Skeletal muscle satellite cell (primary cell): ENCODE measurements at regions not wholly inside any gene's neighbourhood (a gene's known extent, or its start where the extent isn't known, plus 50 kb on each side); places are given as distances from the start of the nearest gene placed in this dataset.
"Not testable (repeated sequence)": the region's sequence is repeated elsewhere in the genome, so short reads cannot be mapped to it uniquely, and the experiment has no call there.

Experiments used
- H3K27me3 ChIP-seq: 2 replicates; pipeline ENCODE4 v1.7.0; 2013; ENCODE audit warnings: low read length; ENCODE audit not compliant: control insufficient read depth, insufficient read depth
- H3K36me3 ChIP-seq: 2 replicates; pipeline ENCODE4 v1.7.0; 2013; ENCODE audit warnings: mild to moderate bottlenecking, control low read depth, low read length; ENCODE audit not compliant: insufficient read depth
- H3K4me1 ChIP-seq: 2 replicates; pipeline ENCODE4 v1.7.0; 2013; ENCODE audit warnings: low read length; ENCODE audit not compliant: control insufficient read depth, insufficient read depth
- H3K4me2 ChIP-seq: 2 replicates; pipeline ENCODE4 v1.7.0; 2013; ENCODE audit warnings: mild to moderate bottlenecking, low read length
- H3K4me3 ChIP-seq: 2 replicates; pipeline ENCODE4 v1.7.0; 2013; ENCODE audit warnings: low read length
- H3K9ac ChIP-seq: 2 replicates; pipeline ENCODE4 v1.7.0; 2013; ENCODE audit warnings: mild to moderate bottlenecking, low read depth, low read length, moderate library complexity
- H3K9me3 ChIP-seq: replicated peaks from 2 replicates; pipeline ENCODE4 v1.7.0; 2013; ENCODE audit warnings: mild to moderate bottlenecking, control low read depth, low read length

- H3K9me3 ChIP-seq = peaks cover 6% of the 10 kb centered on the region
- H3K4me3 ChIP-seq = no peak overlapping the region
- H3K36me3 ChIP-seq = no peaks in the 10 kb centered on the region
- H3K9ac ChIP-seq = no peak overlapping the region
- no peaks in the 10 kb centered on the region for H3K4me1 ChIP-seq
- no peak overlapping the region for H3K4me2 ChIP-seq
- no peaks in the 10 kb centered on the region for H3K27me3 ChIP-seq
Measured at GRCh38 chr3:6367171-6367570, 493.7 kb upstream of the GRM7 start.

GRCh38 chr3:6392123-6392522, 468.8 kb upstream of the GRM7 start:
- Histone ChIP-seq H3K27me3 (no peaks in the 10 kb centered on the region), H3K36me3 (no peaks in the 10 kb centered on the region), H3K9ac (no peak overlapping the region), H3K9me3 (peaks cover 10% of the 10 kb centered on the region), H3K4me2 (no peak overlapping the region), H3K4me3 (no peak overlapping the region), H3K4me1 (no peaks in the 10 kb centered on the region)

GRCh38 chr3:6394944-6395343, 466.0 kb upstream of the GRM7 start:
- Histone ChIP-seq H3K9me3 (peaks cover 10% of the 10 kb centered on the region), H3K4me1 (no peaks in the 10 kb centered on the region), H3K9ac (no peak overlapping the region), H3K36me3 (no peaks in the 10 kb centered on the region), H3K4me3 (no peak overlapping the region), H3K27me3 (no peaks in the 10 kb centered on the region), H3K4me2 (no peak overlapping the region)

GRCh38 chr3:6396631-6397030, 464.3 kb upstream of the GRM7 start:
- Histone ChIP-seq H3K27me3 (no peaks in the 10 kb centered on the region), H3K4me3 (no peak overlapping the region), H3K9me3 (peaks cover 10% of the 10 kb centered on the region), H3K9ac (no peak overlapping the region), H3K36me3 (no peaks in the 10 kb centered on the region), H3K4me2 (no peak overlapping the region), H3K4me1 (no peaks in the 10 kb centered on the region)

- not testable (repeated sequence) for H3K4me3 ChIP-seq, H3K27me3 ChIP-seq, H3K36me3 ChIP-seq, H3K9me3 ChIP-seq, H3K4me2 ChIP-seq, H3K9ac ChIP-seq, H3K4me1 ChIP-seq
Measured at GRCh38 chr3:6402666-6403065, 458.2 kb upstream of the GRM7 start.

GRCh38 chr3:6406923-6407322, 454.0 kb upstream of the GRM7 start:
- not testable (repeated sequence) for H3K36me3 ChIP-seq, H3K4me1 ChIP-seq, H3K4me2 ChIP-seq, H3K27me3 ChIP-seq, H3K9me3 ChIP-seq, H3K9ac ChIP-seq, H3K4me3 ChIP-seq

GRCh38 chr3:6416049-6416661, 444.8 kb upstream of the GRM7 start:
- Histone ChIP-seq H3K9me3 (no peaks in the 10 kb centered on the region), H3K4me3 (no peak overlapping the region), H3K4me2 (no peak overlapping the region), H3K4me1 (no peaks in the 10 kb centered on the region), H3K27me3 (no peaks in the 10 kb centered on the region), H3K9ac (no peak overlapping the region), H3K36me3 (no peaks in the 10 kb centered on the region)

GRCh38 chr3:6417174-6417573, 443.7 kb upstream of the GRM7 start:
- Histone ChIP-seq H3K36me3 (no peaks in the 10 kb centered on the region), H3K4me2 (no peak overlapping the region), H3K9me3 (no peaks in the 10 kb centered on the region), H3K27me3 (no peaks in the 10 kb centered on the region), H3K9ac (no peak overlapping the region), H3K4me1 (no peaks in the 10 kb centered on the region), H3K4me3 (no peak overlapping the region)

GRCh38 chr3:6418485-6418884, 442.4 kb upstream of the GRM7 start:
- no peaks in the 10 kb centered on the region for H3K27me3 ChIP-seq
- H3K9me3 ChIP-seq = no peaks in the 10 kb centered on the region
- H3K4me3 ChIP-seq = no peak overlapping the region
- H3K4me2 ChIP-seq = no peak overlapping the region
- H3K4me1 ChIP-seq = no peaks in the 10 kb centered on the region
- H3K36me3 ChIP-seq = no peaks in the 10 kb centered on the region
- no peak overlapping the region for H3K9ac ChIP-seq

GRCh38 chr3:6421666-6422445, 439.1 kb upstream of the GRM7 start:
- H3K36me3 ChIP-seq = no peaks in the 10 kb centered on the region
- no peak overlapping the region for H3K4me3 ChIP-seq
- no peak overlapping the region for H3K9ac ChIP-seq
- H3K9me3 ChIP-seq = no peaks in the 10 kb centered on the region
- no peak overlapping the region for H3K4me2 ChIP-seq
- no peaks in the 10 kb centered on the region for H3K4me1 ChIP-seq
- no peaks in the 10 kb centered on the region for H3K27me3 ChIP-seq

- no peaks in the 10 kb centered on the region for H3K36me3 ChIP-seq
- no peaks in the 10 kb centered on the region for H3K27me3 ChIP-seq
- no peaks in the 10 kb centered on the region for H3K4me1 ChIP-seq
- H3K9ac ChIP-seq = no peak overlapping the region
- no peak overlapping the region for H3K4me2 ChIP-seq
- no peaks in the 10 kb centered on the region for H3K9me3 ChIP-seq
- H3K4me3 ChIP-seq = no peak overlapping the region
Measured at GRCh38 chr3:6425289-6425820, 435.6 kb upstream of the GRM7 start.

- H3K9me3 ChIP-seq, H3K4me1 ChIP-seq, H3K4me3 ChIP-seq, H3K36me3 ChIP-seq, H3K27me3 ChIP-seq, H3K4me2 ChIP-seq, H3K9ac ChIP-seq: not testable (repeated sequence)
Measured at GRCh38 chr3:6428276-6428675, 432.6 kb upstream of the GRM7 start.
